BLaER1 (cell line): ENCODE measurements at regions not wholly inside any gene's neighbourhood (a gene's known extent, or its start where the extent isn't known, plus 50 kb on each side); places are given as distances from the start of the nearest gene placed in this dataset.

Experiments
- H3K27ac ChIP-seq: shearing (Covaris generic); formaldehyde crosslinking; 2 replicates; pipeline ENCODE4 v1.8.1; 2022
- H3K27me3 ChIP-seq: shearing (Covaris generic); formaldehyde crosslinking; 2 replicates; pipeline ENCODE4 v1.8.1; 2022
- H3K36me3 ChIP-seq: shearing (Covaris generic); formaldehyde crosslinking; 2 replicates; pipeline ENCODE4 v1.8.1; 2022
- H3K4me1 ChIP-seq: shearing (Covaris generic); formaldehyde crosslinking; 2 replicates; pipeline ENCODE4 v1.8.1; 2022
- H3K4me2 ChIP-seq: shearing (Covaris generic); formaldehyde crosslinking; 2 replicates; pipeline ENCODE4 v1.8.1; 2022
- H3K4me3 ChIP-seq: shearing (Covaris generic); formaldehyde crosslinking; 2 replicates; pipeline ENCODE4 v1.8.1; 2022
- H3K9ac ChIP-seq: shearing (Covaris generic); formaldehyde crosslinking; 2 replicates; pipeline ENCODE4 v1.8.1; 2022
- H3K9me3 ChIP-seq: shearing (Covaris generic); formaldehyde crosslinking; 2 replicates; pipeline ENCODE4 v1.8.1; 2022
- H4K20me1 ChIP-seq: shearing (Covaris generic); formaldehyde crosslinking; 2 replicates; pipeline ENCODE4 v1.8.1; 2022
- Cebpa-rat ChIP-seq: shearing (Covaris generic); IDR thresholded peaks from 2 replicates; pipeline ENCODE4 v1.8.1; 2022

GRCh38 chr11:36876266-36876665 lies 278.2 kb upstream of the RAG2 start:
- no peak overlapping the region for H3K4me3 ChIP-seq
- TF ChIP-seq Cebpa-rat, result no peak
- H4K20me1 ChIP-seq, result no peaks in the 10 kb centered on the region
- no peaks in the 10 kb centered on the region for H3K4me1 ChIP-seq
- H3K36me3 ChIP-seq, result no peaks in the 10 kb centered on the region
- H3K27me3 ChIP-seq, result no peaks in the 10 kb centered on the region
- no peak overlapping the region for H3K4me2 ChIP-seq
- no peak overlapping the region for H3K27ac ChIP-seq
- H3K9me3 ChIP-seq, result no peaks in the 10 kb centered on the region
- no peak overlapping the region for H3K9ac ChIP-seq

- no peak overlapping the region for H3K27ac ChIP-seq
- no peak for TF ChIP-seq Cebpa-rat
- H3K4me2 ChIP-seq, result no peak overlapping the region
- H4K20me1 ChIP-seq, result no peaks in the 10 kb centered on the region
- H3K9ac ChIP-seq, result no peak overlapping the region
- no peak overlapping the region for H3K4me3 ChIP-seq
- no peaks in the 10 kb centered on the region for H3K36me3 ChIP-seq
- H3K9me3 ChIP-seq, result no peaks in the 10 kb centered on the region
- H3K4me1 ChIP-seq, result no peaks in the 10 kb centered on the region
- no peaks in the 10 kb centered on the region for H3K27me3 ChIP-seq
Measured at GRCh38 chr11:36874291-36874690, 276.3 kb upstream of the RAG2 start.

GRCh38 chr11:36870361-36870760 lies 272.3 kb upstream of the RAG2 start:
- Histone ChIP-seq H3K4me2 (no peak overlapping the region), H3K9me3 (no peaks in the 10 kb centered on the region), H3K27me3 (no peaks in the 10 kb centered on the region), H4K20me1 (no peaks in the 10 kb centered on the region), H3K9ac (no peak overlapping the region), H3K4me3 (no peak overlapping the region), H3K27ac (no peak overlapping the region), H3K4me1 (no peaks in the 10 kb centered on the region), H3K36me3 (no peaks in the 10 kb centered on the region)
- TF ChIP-seq Cebpa-rat, result no peak

GRCh38 chr11:36868380-36868779 lies 270.3 kb upstream of the RAG2 start:
- no peaks in the 10 kb centered on the region for H3K4me1 ChIP-seq
- no peaks in the 10 kb centered on the region for H3K9me3 ChIP-seq

GRCh38 chr11:36865846-36866245 lies 267.8 kb upstream of the RAG2 start:
- Histone ChIP-seq H3K4me1 (no peaks in the 10 kb centered on the region), H3K4me3 (no peak overlapping the region), H3K27ac (no peak overlapping the region), H3K9ac (no peak overlapping the region), H3K36me3 (no peaks in the 10 kb centered on the region), H3K4me2 (no peak overlapping the region), H4K20me1 (no peaks in the 10 kb centered on the region), H3K27me3 (no peaks in the 10 kb centered on the region), H3K9me3 (no peaks in the 10 kb centered on the region)
- TF ChIP-seq Cebpa-rat, result no peak

More at GRCh38 chr11:36868380-36868779, 270.3 kb upstream of the RAG2 start:
- Histone ChIP-seq H3K4me3 (no peak overlapping the region), H3K9ac (no peak overlapping the region), H3K36me3 (no peaks in the 10 kb centered on the region), H3K27ac (no peak overlapping the region), H3K27me3 (no peaks in the 10 kb centered on the region), H4K20me1 (no peaks in the 10 kb centered on the region), H3K4me2 (no peak overlapping the region)
- TF ChIP-seq Cebpa-rat, result no peak

- no peaks in the 10 kb centered on the region for H3K9me3 ChIP-seq
- no peak overlapping the region for H3K9ac ChIP-seq
- H3K4me3 ChIP-seq, result no peak overlapping the region
- H3K36me3 ChIP-seq, result no peaks in the 10 kb centered on the region
- no peak overlapping the region for H3K4me2 ChIP-seq
- H3K27me3 ChIP-seq, result no peaks in the 10 kb centered on the region
- no peaks in the 10 kb centered on the region for H4K20me1 ChIP-seq
- H3K4me1 ChIP-seq, result no peaks in the 10 kb centered on the region
- H3K27ac ChIP-seq, result no peak overlapping the region
- no peak for TF ChIP-seq Cebpa-rat
Measured at GRCh38 chr11:36854875-36855274, 256.8 kb upstream of the RAG2 start.

- no peak overlapping the region for H3K9ac ChIP-seq
- no peaks in the 10 kb centered on the region for H3K4me1 ChIP-seq
- H3K36me3 ChIP-seq, result no peaks in the 10 kb centered on the region
- H3K27me3 ChIP-seq, result no peaks in the 10 kb centered on the region
- H4K20me1 ChIP-seq, result no peaks in the 10 kb centered on the region
- TF ChIP-seq Cebpa-rat, result no peak
- H3K27ac ChIP-seq, result no peak overlapping the region
- no peak overlapping the region for H3K4me2 ChIP-seq
- H3K4me3 ChIP-seq, result no peak overlapping the region
- no peaks in the 10 kb centered on the region for H3K9me3 ChIP-seq
Measured at GRCh38 chr11:36848660-36849059, 250.6 kb upstream of the RAG2 start.

- Histone ChIP-seq H4K20me1 (no peaks in the 10 kb centered on the region), H3K27ac (no peak overlapping the region), H3K4me1 (no peaks in the 10 kb centered on the region), H3K9ac (no peak overlapping the region), H3K36me3 (no peaks in the 10 kb centered on the region), H3K4me3 (no peak overlapping the region), H3K27me3 (no peaks in the 10 kb centered on the region), H3K4me2 (no peak overlapping the region), H3K9me3 (no peaks in the 10 kb centered on the region)
- TF ChIP-seq Cebpa-rat, result no peak
Measured at GRCh38 chr11:36840378-36840777, 242.3 kb upstream of the RAG2 start.

- H3K4me3 ChIP-seq, result no peak overlapping the region
- no peak overlapping the region for H3K27ac ChIP-seq
- H3K27me3 ChIP-seq, result no peaks in the 10 kb centered on the region
- H3K9me3 ChIP-seq, result no peaks in the 10 kb centered on the region
- no peak overlapping the region for H3K9ac ChIP-seq
- H3K36me3 ChIP-seq, result no peaks in the 10 kb centered on the region
- no peaks in the 10 kb centered on the region for H4K20me1 ChIP-seq
- H3K4me1 ChIP-seq, result no peaks in the 10 kb centered on the region
- H3K4me2 ChIP-seq, result no peak overlapping the region
- TF ChIP-seq Cebpa-rat, result no peak
Measured at GRCh38 chr11:36837831-36838437, 239.9 kb upstream of the RAG2 start.

- no peaks in the 10 kb centered on the region for H3K4me1 ChIP-seq
Measured at GRCh38 chr11:36825251-36825650, 227.2 kb upstream of the RAG2 start.

GRCh38 chr11:36824349-36824748 lies 226.3 kb upstream of the RAG2 start:
- H3K4me2 ChIP-seq, result no peak overlapping the region
- H3K4me1 ChIP-seq, result no peaks in the 10 kb centered on the region
- H3K4me3 ChIP-seq, result no peak overlapping the region
- no peaks in the 10 kb centered on the region for H3K27me3 ChIP-seq
- no peaks in the 10 kb centered on the region for H3K9me3 ChIP-seq
- no peaks in the 10 kb centered on the region for H3K36me3 ChIP-seq
- no peaks in the 10 kb centered on the region for H4K20me1 ChIP-seq
- H3K27ac ChIP-seq, result no peak overlapping the region
- no peak overlapping the region for H3K9ac ChIP-seq
- no peak for TF ChIP-seq Cebpa-rat

More at GRCh38 chr11:36825251-36825650, 227.2 kb upstream of the RAG2 start:
- Histone ChIP-seq H3K27me3 (no peaks in the 10 kb centered on the region), H3K9ac (no peak overlapping the region), H3K9me3 (no peaks in the 10 kb centered on the region), H3K4me2 (no peak overlapping the region), H4K20me1 (no peaks in the 10 kb centered on the region), H3K4me3 (no peak overlapping the region), H3K36me3 (no peaks in the 10 kb centered on the region), H3K27ac (no peak overlapping the region)
- TF ChIP-seq Cebpa-rat, result no peak
